H1 (cell line): ENCODE measurements at regions not wholly inside any gene's neighbourhood (a gene's known extent, or its start where the extent isn't known, plus 50 kb on each side); places are given as distances from the start of the nearest gene placed in this dataset.

Experiments
- E2F6 ChIP-seq: IDR thresholded peaks from 2 replicates; pipeline ENCODE4 v1.6.1; 2012; ENCODE audit warnings: inconsistent platforms
- EZH2 ChIP-seq: fragments of 200-600 bp; sonication (generic); IDR thresholded peaks from 2 replicates; pipeline ENCODE4 v1.7.1; 2012; ENCODE audit warnings: low read depth, mild to moderate bottlenecking, moderate library complexity, low read length, inconsistent platforms; ENCODE audit not compliant: severe bottlenecking
- JUN ChIP-seq: IDR thresholded peaks from 2 replicates; pipeline ENCODE4 v1.6.1; 2011; ENCODE audit warnings: low read depth, mild to moderate bottlenecking, improper control_type of control experiment, low read length
- KDM4A ChIP-seq: IDR thresholded peaks from one replicate; pipeline ENCODE4 v1.7.1; 2012; ENCODE audit warnings: low read depth, mild to moderate bottlenecking, moderate library complexity, low read length, inconsistent platforms; ENCODE audit not compliant: severe bottlenecking
- KDM5A ChIP-seq: fragments of 200-600 bp; IDR thresholded peaks from 2 replicates; pipeline ENCODE4 v1.7.1; 2012; ENCODE audit warnings: mild to moderate bottlenecking, low read length, inconsistent platforms, mixed read lengths
- PHF8 ChIP-seq: fragments of 200-600 bp; sonication (generic); conservative IDR thresholded peaks from 2 replicates; pipeline ENCODE4 v1.7.1; 2012; ENCODE audit warnings: low read depth, mild to moderate bottlenecking, inconsistent platforms, low read length, moderate library complexity
- SIRT6 ChIP-seq: IDR thresholded peaks from one replicate; pipeline ENCODE4 v1.7.1; 2012; ENCODE audit warnings: low read length, inconsistent platforms
- TF ChIP-seq, protein P1 (sequence below): fragments of 300-600 bp; sonication (generic); IDR thresholded peaks from 2 replicates; pipeline ENCODE4 v1.7.1; 2012; ENCODE audit warnings: low read length, moderate library complexity, mild to moderate bottlenecking, inconsistent platforms; ENCODE audit not compliant: insufficient replicate concordance
- TF ChIP-seq, protein P2 (sequence below), 3 experiments: IDR thresholded peaks; 1 replicate in 2 of 3; 2 replicates in 1 of 3; pipeline versions ENCODE4 v1.5.1 to v1.6.1; 2011; ENCODE audit warnings: low read length in 3 of 3, mild to moderate bottlenecking in 3 of 3, inconsistent platforms in 2 of 3, low read depth in 1 of 3, moderate library complexity in 1 of 3; ENCODE audit not compliant: insufficient read depth in 1 of 3; ENCODE audit errors: control extremely low read depth in 1 of 3

DNA sequence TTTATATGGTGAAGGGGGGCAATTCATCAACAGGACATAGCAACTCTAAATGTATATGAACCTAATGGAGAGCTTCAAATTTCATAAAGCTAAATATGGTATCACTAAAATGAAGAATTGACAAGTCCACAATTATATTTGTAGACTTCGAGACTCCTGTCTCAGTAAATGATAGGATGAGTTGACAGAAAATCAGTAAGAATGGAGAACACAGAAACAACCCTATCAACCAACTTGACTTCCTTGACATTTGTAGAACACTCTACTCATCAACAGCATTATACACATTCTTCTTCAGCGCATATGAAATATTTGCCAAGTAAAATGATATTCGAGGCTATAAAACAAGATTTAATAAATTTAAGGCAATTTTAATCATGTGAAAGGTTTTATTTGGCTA is 322.9 kb upstream of the MAF start (continued):
- TF ChIP-seq, protein P1, sequence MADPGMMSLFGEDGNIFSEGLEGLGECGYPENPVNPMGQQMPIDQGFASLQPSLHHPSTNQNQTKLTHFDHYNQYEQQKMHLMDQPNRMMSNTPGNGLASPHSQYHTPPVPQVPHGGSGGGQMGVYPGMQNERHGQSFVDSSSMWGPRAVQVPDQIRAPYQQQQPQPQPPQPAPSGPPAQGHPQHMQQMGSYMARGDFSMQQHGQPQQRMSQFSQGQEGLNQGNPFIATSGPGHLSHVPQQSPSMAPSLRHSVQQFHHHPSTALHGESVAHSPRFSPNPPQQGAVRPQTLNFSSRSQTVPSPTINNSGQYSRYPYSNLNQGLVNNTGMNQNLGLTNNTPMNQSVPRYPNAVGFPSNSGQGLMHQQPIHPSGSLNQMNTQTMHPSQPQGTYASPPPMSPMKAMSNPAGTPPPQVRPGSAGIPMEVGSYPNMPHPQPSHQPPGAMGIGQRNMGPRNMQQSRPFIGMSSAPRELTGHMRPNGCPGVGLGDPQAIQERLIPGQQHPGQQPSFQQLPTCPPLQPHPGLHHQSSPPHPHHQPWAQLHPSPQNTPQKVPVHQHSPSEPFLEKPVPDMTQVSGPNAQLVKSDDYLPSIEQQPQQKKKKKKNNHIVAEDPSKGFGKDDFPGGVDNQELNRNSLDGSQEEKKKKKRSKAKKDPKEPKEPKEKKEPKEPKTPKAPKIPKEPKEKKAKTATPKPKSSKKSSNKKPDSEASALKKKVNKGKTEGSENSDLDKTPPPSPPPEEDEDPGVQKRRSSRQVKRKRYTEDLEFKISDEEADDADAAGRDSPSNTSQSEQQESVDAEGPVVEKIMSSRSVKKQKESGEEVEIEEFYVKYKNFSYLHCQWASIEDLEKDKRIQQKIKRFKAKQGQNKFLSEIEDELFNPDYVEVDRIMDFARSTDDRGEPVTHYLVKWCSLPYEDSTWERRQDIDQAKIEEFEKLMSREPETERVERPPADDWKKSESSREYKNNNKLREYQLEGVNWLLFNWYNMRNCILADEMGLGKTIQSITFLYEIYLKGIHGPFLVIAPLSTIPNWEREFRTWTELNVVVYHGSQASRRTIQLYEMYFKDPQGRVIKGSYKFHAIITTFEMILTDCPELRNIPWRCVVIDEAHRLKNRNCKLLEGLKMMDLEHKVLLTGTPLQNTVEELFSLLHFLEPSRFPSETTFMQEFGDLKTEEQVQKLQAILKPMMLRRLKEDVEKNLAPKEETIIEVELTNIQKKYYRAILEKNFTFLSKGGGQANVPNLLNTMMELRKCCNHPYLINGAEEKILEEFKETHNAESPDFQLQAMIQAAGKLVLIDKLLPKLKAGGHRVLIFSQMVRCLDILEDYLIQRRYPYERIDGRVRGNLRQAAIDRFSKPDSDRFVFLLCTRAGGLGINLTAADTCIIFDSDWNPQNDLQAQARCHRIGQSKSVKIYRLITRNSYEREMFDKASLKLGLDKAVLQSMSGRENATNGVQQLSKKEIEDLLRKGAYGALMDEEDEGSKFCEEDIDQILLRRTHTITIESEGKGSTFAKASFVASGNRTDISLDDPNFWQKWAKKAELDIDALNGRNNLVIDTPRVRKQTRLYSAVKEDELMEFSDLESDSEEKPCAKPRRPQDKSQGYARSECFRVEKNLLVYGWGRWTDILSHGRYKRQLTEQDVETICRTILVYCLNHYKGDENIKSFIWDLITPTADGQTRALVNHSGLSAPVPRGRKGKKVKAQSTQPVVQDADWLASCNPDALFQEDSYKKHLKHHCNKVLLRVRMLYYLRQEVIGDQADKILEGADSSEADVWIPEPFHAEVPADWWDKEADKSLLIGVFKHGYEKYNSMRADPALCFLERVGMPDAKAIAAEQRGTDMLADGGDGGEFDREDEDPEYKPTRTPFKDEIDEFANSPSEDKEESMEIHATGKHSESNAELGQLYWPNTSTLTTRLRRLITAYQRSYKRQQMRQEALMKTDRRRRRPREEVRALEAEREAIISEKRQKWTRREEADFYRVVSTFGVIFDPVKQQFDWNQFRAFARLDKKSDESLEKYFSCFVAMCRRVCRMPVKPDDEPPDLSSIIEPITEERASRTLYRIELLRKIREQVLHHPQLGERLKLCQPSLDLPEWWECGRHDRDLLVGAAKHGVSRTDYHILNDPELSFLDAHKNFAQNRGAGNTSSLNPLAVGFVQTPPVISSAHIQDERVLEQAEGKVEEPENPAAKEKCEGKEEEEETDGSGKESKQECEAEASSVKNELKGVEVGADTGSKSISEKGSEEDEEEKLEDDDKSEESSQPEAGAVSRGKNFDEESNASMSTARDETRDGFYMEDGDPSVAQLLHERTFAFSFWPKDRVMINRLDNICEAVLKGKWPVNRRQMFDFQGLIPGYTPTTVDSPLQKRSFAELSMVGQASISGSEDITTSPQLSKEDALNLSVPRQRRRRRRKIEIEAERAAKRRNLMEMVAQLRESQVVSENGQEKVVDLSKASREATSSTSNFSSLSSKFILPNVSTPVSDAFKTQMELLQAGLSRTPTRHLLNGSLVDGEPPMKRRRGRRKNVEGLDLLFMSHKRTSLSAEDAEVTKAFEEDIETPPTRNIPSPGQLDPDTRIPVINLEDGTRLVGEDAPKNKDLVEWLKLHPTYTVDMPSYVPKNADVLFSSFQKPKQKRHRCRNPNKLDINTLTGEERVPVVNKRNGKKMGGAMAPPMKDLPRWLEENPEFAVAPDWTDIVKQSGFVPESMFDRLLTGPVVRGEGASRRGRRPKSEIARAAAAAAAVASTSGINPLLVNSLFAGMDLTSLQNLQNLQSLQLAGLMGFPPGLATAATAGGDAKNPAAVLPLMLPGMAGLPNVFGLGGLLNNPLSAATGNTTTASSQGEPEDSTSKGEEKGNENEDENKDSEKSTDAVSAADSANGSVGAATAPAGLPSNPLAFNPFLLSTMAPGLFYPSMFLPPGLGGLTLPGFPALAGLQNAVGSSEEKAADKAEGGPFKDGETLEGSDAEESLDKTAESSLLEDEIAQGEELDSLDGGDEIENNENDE = no peak
- TF ChIP-seq, protein P2, sequence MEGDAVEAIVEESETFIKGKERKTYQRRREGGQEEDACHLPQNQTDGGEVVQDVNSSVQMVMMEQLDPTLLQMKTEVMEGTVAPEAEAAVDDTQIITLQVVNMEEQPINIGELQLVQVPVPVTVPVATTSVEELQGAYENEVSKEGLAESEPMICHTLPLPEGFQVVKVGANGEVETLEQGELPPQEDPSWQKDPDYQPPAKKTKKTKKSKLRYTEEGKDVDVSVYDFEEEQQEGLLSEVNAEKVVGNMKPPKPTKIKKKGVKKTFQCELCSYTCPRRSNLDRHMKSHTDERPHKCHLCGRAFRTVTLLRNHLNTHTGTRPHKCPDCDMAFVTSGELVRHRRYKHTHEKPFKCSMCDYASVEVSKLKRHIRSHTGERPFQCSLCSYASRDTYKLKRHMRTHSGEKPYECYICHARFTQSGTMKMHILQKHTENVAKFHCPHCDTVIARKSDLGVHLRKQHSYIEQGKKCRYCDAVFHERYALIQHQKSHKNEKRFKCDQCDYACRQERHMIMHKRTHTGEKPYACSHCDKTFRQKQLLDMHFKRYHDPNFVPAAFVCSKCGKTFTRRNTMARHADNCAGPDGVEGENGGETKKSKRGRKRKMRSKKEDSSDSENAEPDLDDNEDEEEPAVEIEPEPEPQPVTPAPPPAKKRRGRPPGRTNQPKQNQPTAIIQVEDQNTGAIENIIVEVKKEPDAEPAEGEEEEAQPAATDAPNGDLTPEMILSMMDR (IDR thresholded peaks at IDR 0.05; ENCODE audit: control extremely low read depth in 1 of 3, insufficient read depth in 1 of 3, low read depth in 1 of 3, low read length in 3 of 3) = no peak
- TF ChIP-seq KDM4A = no peak
- no peak for TF ChIP-seq PHF8
- TF ChIP-seq EZH2 = no peak
- no peak for TF ChIP-seq KDM5A
- TF ChIP-seq SIRT6 = no peak
- TF ChIP-seq JUN = no peak
- TF ChIP-seq E2F6 = no peak
